WERI-Rb-1 (cell line): ENCODE measurements at regions not wholly inside any gene's neighbourhood (a gene's known extent, or its start where the extent isn't known, plus 50 kb on each side); places are given as distances from the start of the nearest gene placed in this dataset.
"Not testable (repeated sequence)": the region's sequence is repeated elsewhere in the genome, so short reads cannot be mapped to it uniquely, and the experiment has no call there.

ENCODE experiments used
- DNase-seq: peaks from one replicate; pipeline ENCODE4 v3.0.0-alpha.2; 2020
- H3K27ac ChIP-seq: fragments of 250-450 bp; sonication (Bioruptor Pico); 2 replicates; pipeline ENCODE4 v1.5.1; 2020; ENCODE audit warnings: mild to moderate bottlenecking, moderate library complexity
- H3K27me3 ChIP-seq: fragments of 250-450 bp; sonication (Bioruptor Pico); 2 replicates; pipeline ENCODE4 v1.5.1; 2021; ENCODE audit warnings: mild to moderate bottlenecking, low read depth, moderate library complexity; ENCODE audit not compliant: insufficient read depth, severe bottlenecking
- H3K36me3 ChIP-seq: fragments of 250-450 bp; sonication (Bioruptor Pico); 2 replicates; pipeline ENCODE4 v1.5.1; 2020; ENCODE audit warnings: mild to moderate bottlenecking, moderate library complexity
- H3K4me3 ChIP-seq: 2 replicates; pipeline ENCODE4 v1.5.1; 2011; ENCODE audit warnings: low read depth, mild to moderate bottlenecking, control low read depth, low read length
- H3K9me3 ChIP-seq: fragments of 250-450 bp; sonication (Bioruptor Pico); 2 replicates; pipeline ENCODE4 v1.5.1; 2021; ENCODE audit warnings: mild to moderate bottlenecking, moderate library complexity; ENCODE audit not compliant: severe bottlenecking
- CTCF ChIP-seq: IDR thresholded peaks from 2 replicates; pipeline ENCODE4 v1.5.1; 2011; ENCODE audit warnings: low read depth, mild to moderate bottlenecking, control low read depth, inconsistent platforms, low read length

- no peak for TF ChIP-seq CTCF
- DNase-seq = no peak
- H3K4me3 ChIP-seq = no peak overlapping the region
- H3K27me3 ChIP-seq = peaks cover 38% of the 10 kb centered on the region
- no peak overlapping the region for H3K27ac ChIP-seq
- H3K9me3 ChIP-seq = no peaks in the 10 kb centered on the region
- H3K36me3 ChIP-seq = no peaks in the 10 kb centered on the region
Measured at GRCh38 chrX:98294310-98294709, 1410.6 kb downstream of the RPA4 start.

DNA sequence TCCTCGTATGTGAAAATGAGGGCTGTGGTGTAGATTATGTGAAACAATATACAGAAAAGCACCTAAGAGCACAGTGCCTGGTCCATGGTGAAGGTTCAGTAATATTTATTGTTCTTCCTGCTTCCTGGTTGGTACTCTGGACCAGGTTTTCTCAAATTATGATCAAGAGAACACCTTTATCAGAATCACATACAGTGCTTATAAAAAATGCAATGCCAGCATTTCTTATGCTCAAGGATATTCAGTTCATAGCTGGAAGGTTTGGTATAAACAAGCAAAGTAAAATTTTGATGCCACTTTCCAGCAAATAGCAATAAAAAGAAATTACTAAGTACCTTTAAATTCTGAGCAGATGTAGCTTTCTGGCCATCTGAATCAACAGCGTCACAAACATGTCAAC is 1412.4 kb downstream of the RPA4 start:
- H3K36me3 ChIP-seq = no peaks in the 10 kb centered on the region
- H3K27ac ChIP-seq = no peak overlapping the region
- H3K4me3 ChIP-seq = no peak overlapping the region
- H3K27me3 ChIP-seq = peaks cover 35% of the 10 kb centered on the region
- no peak for TF ChIP-seq CTCF
- no peak for DNase-seq
- no peaks in the 10 kb centered on the region for H3K9me3 ChIP-seq

- Histone ChIP-seq H3K9me3 (no peaks in the 10 kb centered on the region), H3K27ac (no peak overlapping the region), H3K4me3 (no peak overlapping the region), H3K27me3 (peaks cover 6% of the 10 kb centered on the region), H3K36me3 (no peaks in the 10 kb centered on the region)
- no peak for TF ChIP-seq CTCF
- no peak for DNase-seq
Measured at GRCh38 chrX:98299785-98300184, 1416.1 kb downstream of the RPA4 start.

- not testable (repeated sequence) for H3K9me3 ChIP-seq, H3K4me3 ChIP-seq, H3K27ac ChIP-seq, DNase-seq, H3K27me3 ChIP-seq, H3K36me3 ChIP-seq
Measured at GRCh38 chrX:98300536-98300935, 1416.8 kb downstream of the RPA4 start.

GRCh38 chrX:98331407-98331806 is 1447.7 kb downstream of the RPA4 start:
- DNase-seq = no peak
- H3K36me3 ChIP-seq = no peaks in the 10 kb centered on the region
- TF ChIP-seq CTCF = no peak
- H3K9me3 ChIP-seq = no peaks in the 10 kb centered on the region
- H3K27me3 ChIP-seq = peaks cover 26% of the 10 kb centered on the region
- H3K27ac ChIP-seq = no peak overlapping the region
- H3K4me3 ChIP-seq = no peak overlapping the region

- no peak for TF ChIP-seq CTCF
- H3K36me3 ChIP-seq = no peaks in the 10 kb centered on the region
- DNase-seq = no peak
Measured at GRCh38 chrX:98338544-98338943, 1454.8 kb downstream of the RPA4 start.

More at GRCh38 chrX:98338544-98338943, 1454.8 kb downstream of the RPA4 start:
- H3K9me3 ChIP-seq = no peaks in the 10 kb centered on the region
- no peak overlapping the region for H3K4me3 ChIP-seq
- H3K27ac ChIP-seq = no peak overlapping the region
- peaks cover 6% of the 10 kb centered on the region for H3K27me3 ChIP-seq
